ENCODE measurements at regions not wholly inside any gene's neighbourhood (a gene's known extent, or its start where the extent isn't known, plus 50 kb on each side); places are given as distances from the start of the nearest gene placed in this dataset.

DNA sequence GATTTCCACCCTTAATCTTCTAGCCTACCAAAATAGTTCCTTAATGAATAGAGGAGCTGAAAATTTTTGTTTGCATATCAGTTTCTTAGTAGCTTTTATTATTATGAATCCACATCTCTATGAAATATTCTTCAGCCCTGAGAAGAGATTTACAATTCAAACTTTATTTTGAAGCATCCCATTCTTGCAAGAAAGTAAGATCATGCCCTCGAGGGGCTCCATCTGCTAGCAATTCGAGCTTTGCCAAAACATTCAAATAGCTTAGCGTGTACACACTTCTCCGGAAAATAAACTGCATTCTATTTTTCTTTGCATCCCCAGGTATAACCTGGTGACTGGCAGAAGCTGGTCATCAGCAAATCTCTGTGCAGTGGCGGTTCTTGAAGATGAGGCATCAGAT is 370.7 kb downstream of the MTRR start:
- no peak for DNase-seq
- H3K4me3 ChIP-seq: no peak overlapping the region
- no peaks in the 10 kb centered on the region for H3K27me3 ChIP-seq
- H3K27ac ChIP-seq: no peak overlapping the region
- H3K36me3 ChIP-seq: no peaks in the 10 kb centered on the region
- no peaks in the 10 kb centered on the region for H3K4me1 ChIP-seq
- in situ Hi-C loops (cut with MboI; ENCODE audit: low pct_ligation_motif_present in 1 of 4, low pct_unique_long_range_greater_than_20kb in 1 of 4, low sequenced_read_pairs in 3 of 4): no loop called here
- TF ChIP-seq, protein P1, sequence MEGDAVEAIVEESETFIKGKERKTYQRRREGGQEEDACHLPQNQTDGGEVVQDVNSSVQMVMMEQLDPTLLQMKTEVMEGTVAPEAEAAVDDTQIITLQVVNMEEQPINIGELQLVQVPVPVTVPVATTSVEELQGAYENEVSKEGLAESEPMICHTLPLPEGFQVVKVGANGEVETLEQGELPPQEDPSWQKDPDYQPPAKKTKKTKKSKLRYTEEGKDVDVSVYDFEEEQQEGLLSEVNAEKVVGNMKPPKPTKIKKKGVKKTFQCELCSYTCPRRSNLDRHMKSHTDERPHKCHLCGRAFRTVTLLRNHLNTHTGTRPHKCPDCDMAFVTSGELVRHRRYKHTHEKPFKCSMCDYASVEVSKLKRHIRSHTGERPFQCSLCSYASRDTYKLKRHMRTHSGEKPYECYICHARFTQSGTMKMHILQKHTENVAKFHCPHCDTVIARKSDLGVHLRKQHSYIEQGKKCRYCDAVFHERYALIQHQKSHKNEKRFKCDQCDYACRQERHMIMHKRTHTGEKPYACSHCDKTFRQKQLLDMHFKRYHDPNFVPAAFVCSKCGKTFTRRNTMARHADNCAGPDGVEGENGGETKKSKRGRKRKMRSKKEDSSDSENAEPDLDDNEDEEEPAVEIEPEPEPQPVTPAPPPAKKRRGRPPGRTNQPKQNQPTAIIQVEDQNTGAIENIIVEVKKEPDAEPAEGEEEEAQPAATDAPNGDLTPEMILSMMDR (IDR thresholded peaks at IDR 0.05): no peak
- TF ChIP-seq POLR2A (IDR thresholded peaks at IDR 0.05) (no peak), EP300 (IDR thresholded peaks at IDR 0.05; ENCODE audit: low read depth) (no peak), POLR2AphosphoS5 (IDR thresholded peaks at IDR 0.05) (no peak)
- 64 to 74% methylated on average over 5 of the region's 5 CpGs for WGBS, 2 donors (ENCODE audit: low coverage in 1 of 2)
- H3K9me3 ChIP-seq: no peaks in the 10 kb centered on the region
- intact Hi-C loops (cut with DNase I; ENCODE audit: low total_unique reads): no loop called here

DNA sequence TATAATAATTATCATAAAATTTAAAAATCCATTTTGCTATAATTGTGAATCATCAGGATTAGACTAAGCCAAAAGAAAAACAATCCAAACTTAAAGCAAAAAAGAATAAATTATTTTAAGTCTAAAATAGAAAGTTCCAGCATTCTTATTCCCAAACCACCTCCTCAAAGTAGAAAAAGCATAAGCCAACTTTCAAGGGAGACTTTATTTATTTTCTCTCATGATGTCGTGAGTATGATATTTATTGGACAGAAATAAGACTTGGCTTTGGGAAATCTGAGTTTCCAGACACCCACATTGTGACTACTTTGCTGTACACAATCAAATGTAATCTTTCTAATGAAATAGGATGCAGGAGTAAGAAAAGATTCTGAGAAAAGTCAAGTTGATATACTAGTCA is 372.1 kb downstream of the MTRR start:
- H3K36me3 ChIP-seq: no peaks in the 10 kb centered on the region
- in situ Hi-C loops (cut with MboI; ENCODE audit: low pct_ligation_motif_present in 1 of 4, low pct_unique_long_range_greater_than_20kb in 1 of 4, low sequenced_read_pairs in 3 of 4) (no loop called here), intact Hi-C loops (cut with DNase I; ENCODE audit: low total_unique reads) (no loop called here)
- no peak overlapping the region for H3K27ac ChIP-seq
- no peaks in the 10 kb centered on the region for H3K27me3 ChIP-seq
- WGBS, 2 donors (ENCODE audit: low coverage in 1 of 2): 3 to 42% methylated on average over 1 of the region's 1 CpG
- no peak for DNase-seq
- no peak overlapping the region for H3K4me3 ChIP-seq
- H3K9me3 ChIP-seq: no peaks in the 10 kb centered on the region
- H3K4me1 ChIP-seq: no peaks in the 10 kb centered on the region
- TF ChIP-seq EP300 (IDR thresholded peaks at IDR 0.05; ENCODE audit: low read depth) (no peak), POLR2AphosphoS5 (IDR thresholded peaks at IDR 0.05) (no peak), POLR2A (IDR thresholded peaks at IDR 0.05) (no peak)
- TF ChIP-seq, protein P1 (IDR thresholded peaks at IDR 0.05): no peak

- in situ Hi-C loops (cut with MboI; ENCODE audit: low pct_ligation_motif_present in 1 of 4, low pct_unique_long_range_greater_than_20kb in 1 of 4, low sequenced_read_pairs in 3 of 4): no loop called here
- Histone ChIP-seq H3K27ac (no peak overlapping the region), H3K4me3 (no peak overlapping the region), H3K9me3 (no peaks in the 10 kb centered on the region), H3K27me3 (no peaks in the 10 kb centered on the region), H3K36me3 (no peaks in the 10 kb centered on the region), H3K4me1 (no peaks in the 10 kb centered on the region)
- DNase-seq: no peak
- TF ChIP-seq POLR2AphosphoS5 (IDR thresholded peaks at IDR 0.05) (no peak), POLR2A (IDR thresholded peaks at IDR 0.05) (no peak), EP300 (IDR thresholded peaks at IDR 0.05; ENCODE audit: low read depth) (no peak)
- TF ChIP-seq, protein P1 (IDR thresholded peaks at IDR 0.05): no peak
- intact Hi-C loops (cut with DNase I; ENCODE audit: low total_unique reads): no loop called here
- WGBS, 2 donors (ENCODE audit: low coverage in 1 of 2): 77% methylated on average over 3 of the region's 3 CpGs; no CpG with 5 or more reads in 1 of the 2 donors
Measured at GRCh38 chr5:8241558-8241957, 372.6 kb downstream of the MTRR start.

- TF ChIP-seq POLR2AphosphoS5 (IDR thresholded peaks at IDR 0.05): no peak
- intact Hi-C loops (cut with DNase I; ENCODE audit: low total_unique reads): no loop called here
- no peaks in the 10 kb centered on the region for H3K27me3 ChIP-seq
- WGBS, 2 donors (ENCODE audit: low coverage in 1 of 2): 49 to 62% methylated on average over 6 to 8 of the region's 8 CpGs
- no peak overlapping the region for H3K4me3 ChIP-seq
- no peaks in the 10 kb centered on the region for H3K36me3 ChIP-seq
- in situ Hi-C loops (cut with MboI; ENCODE audit: low pct_ligation_motif_present in 1 of 4, low pct_unique_long_range_greater_than_20kb in 1 of 4, low sequenced_read_pairs in 3 of 4): no loop called here
- no peaks in the 10 kb centered on the region for H3K4me1 ChIP-seq
- no peaks in the 10 kb centered on the region for H3K9me3 ChIP-seq
- no peak for DNase-seq
- no peak overlapping the region for H3K27ac ChIP-seq
Measured at GRCh38 chr5:8247049-8247899, 378.3 kb downstream of the MTRR start.

DNA sequence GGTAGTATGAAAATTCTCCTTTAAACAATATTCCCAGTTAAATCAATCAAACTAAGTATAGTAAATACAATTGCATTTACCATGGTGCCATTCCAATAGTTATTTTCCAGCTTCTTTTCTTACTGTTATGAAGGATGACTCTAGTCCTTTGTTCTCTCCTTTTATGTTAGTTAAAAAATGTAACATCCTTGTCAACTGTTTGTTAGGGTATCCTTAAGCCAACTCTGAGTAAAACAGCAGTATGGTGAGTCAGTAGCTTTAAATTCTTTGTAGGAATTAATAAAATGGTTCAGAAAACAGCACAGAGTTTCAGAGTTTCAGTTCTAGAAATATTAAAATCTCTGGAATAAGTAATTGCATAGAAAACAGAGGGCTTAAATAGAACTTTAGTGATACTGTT is 384.4 kb downstream of the MTRR start:
- intact Hi-C loops (cut with DNase I; ENCODE audit: low total_unique reads) (no loop called here), in situ Hi-C loops (cut with MboI; ENCODE audit: low pct_ligation_motif_present in 1 of 4, low pct_unique_long_range_greater_than_20kb in 1 of 4, low sequenced_read_pairs in 3 of 4) (no loop called here)
- Histone ChIP-seq H3K36me3 (no peaks in the 10 kb centered on the region), H3K27ac (no peak overlapping the region), H3K27me3 (no peaks in the 10 kb centered on the region), H3K9me3 (no peaks in the 10 kb centered on the region), H3K4me1 (no peaks in the 10 kb centered on the region), H3K4me3 (no peak overlapping the region)
- no peak for DNase-seq
- TF ChIP-seq POLR2AphosphoS5 (IDR thresholded peaks at IDR 0.05): no peak
- TF ChIP-seq, protein P1 (IDR thresholded peaks at IDR 0.05): no peak
- no peak for TF ChIP-seq POLR2A (IDR thresholded peaks at IDR 0.05)
- no peak for TF ChIP-seq EP300 (IDR thresholded peaks at IDR 0.05; ENCODE audit: low read depth)

All from transverse colon (tissue), 4 donors.